ENCODE measurements at regions not wholly inside any gene's neighbourhood (a gene's known extent, or its start where the extent isn't known, plus 50 kb on each side); places are given as distances from the start of the nearest gene placed in this dataset.

DNA sequence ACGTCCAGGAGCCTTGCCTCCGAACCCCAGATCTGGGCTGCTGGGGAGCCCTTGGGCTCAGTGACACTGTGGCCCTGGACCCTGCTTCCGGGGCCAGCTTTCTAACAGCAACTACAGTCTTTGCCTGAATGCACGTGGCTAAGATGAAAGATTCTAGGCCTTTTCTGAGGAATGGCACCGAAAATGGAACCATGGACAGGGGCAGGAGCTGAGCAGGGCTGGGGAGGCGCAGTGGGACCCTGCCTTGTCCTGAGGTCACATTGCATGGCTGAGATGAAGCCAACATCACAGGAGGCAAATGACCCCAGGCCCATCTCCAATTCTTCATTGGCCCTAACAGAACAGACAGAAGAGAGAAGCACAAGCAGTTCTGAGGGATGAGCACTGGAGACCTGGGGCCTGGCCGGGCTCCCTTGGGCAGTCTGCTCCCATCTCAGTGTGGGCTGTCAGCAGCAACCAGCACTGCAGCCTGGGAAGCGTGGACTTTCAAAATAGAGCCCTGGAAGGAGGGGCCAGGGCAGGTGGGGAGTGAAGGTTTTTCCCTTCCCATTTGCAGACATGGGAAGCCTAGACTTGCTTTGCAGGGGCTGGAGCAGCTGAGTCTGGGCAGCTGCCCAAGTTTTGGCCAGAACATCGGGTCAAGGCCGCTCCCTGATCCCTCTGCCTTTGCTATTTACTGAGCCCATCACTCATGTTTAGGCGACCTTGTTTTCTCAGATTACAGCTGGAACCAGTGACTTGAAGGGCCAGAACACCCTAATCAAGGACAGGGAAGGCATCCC, 114.4 kb upstream of the TCERG1L start:
- no peak for DNase-seq (ENCODE audit: low read depth)

DNA sequence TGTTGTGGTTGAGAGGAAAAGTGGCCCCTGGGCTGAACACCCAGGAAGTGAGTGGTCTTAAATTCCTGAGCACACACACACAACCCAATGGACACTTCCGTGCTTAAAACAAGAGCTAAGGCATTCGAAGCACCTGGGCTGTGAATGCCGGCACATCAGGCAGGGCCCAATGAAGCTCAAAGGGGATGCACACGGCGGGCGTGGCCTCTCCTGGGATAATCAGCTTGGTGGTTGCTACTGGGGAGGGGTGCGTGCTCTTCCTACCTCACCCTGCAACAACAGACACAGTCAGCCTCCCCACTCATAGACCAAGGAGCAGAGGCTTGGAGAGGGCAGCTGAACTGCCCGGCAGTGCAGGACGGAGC, 115.0 kb upstream of the TCERG1L start:
- DNase-seq (ENCODE audit: low read depth): no peak

DNA sequence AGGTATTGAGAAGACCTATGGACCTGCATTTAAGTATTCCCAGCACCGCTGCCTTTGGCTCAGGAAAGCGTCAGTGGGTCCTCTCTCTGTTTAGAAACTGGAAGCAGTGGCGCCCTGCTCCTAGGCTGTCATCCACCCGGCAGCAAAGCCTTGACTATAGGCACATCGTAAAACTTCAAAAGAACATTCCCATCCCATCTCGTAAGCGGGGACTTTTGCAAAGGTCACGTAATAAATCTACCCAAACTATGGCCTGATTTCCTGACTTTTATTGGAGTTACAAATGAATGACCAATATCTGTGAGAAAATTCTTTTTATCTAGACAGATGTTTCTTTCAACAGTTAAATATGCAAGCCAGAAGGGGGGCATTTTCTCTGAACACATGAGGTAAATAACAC, 115.8 kb upstream of the TCERG1L start:
- DNase-seq (ENCODE audit: low read depth): no peak

- no peak for DNase-seq (ENCODE audit: low read depth)
Observed at GRCh38 chr10:131427901-131428300, 116.4 kb upstream of the TCERG1L start.

DNA sequence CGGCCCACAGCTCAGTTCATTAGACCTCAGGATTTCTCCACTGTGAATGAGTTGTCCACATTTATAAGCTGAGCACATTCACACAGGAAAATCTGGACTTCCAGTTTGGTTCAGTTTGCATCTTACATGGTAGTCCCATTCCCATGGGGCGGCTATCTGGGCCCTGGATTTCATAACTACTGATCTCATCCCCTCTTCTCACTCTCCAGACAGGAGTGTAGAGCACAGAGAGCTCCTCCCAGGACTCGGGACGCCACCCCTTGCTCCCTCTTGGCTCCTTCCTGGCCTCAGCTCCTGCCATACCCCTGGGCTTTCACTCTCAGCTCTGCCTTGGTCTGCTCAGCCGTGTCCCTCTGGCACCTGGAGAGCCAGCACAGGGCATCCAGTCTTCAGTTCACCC, 117.6 kb upstream of the TCERG1L start:
- no peak for DNase-seq (ENCODE audit: low read depth)

- no peak for DNase-seq (ENCODE audit: low read depth)
Observed at GRCh38 chr10:131429942-131430341, 118.4 kb upstream of the TCERG1L start.

DNA sequence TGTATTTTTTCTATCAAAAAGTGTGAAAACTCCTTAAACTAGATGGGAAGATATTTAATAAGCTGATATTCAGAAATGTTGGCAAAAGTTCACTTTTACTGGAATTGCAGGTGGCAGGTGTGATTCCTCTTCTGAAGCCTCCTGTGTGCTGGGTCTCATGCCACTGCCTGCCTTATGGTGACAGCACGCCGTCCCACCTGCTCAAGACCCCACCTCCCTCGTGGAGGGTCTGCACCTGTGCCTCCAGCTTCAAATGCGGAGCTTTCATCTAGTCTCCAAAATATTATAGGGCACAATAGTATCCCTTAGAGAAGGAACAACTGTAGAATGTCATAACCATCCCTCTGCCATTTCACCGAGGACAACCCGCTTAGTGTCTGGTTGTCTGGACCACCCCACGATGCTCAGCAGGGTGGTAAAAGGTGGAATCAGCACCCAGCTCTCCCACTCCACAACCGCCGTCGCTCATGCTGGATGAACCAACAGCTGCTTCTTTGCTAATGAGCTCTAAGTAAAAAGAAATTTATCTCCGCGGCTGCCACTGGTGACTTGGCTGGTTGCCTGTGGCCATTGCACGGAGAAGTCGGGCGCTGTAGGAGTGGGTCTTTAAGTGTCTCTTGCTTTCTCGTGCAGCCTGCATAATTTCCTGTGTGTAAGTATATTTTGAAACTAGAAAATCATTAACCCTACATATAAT, 119.3 kb upstream of the TCERG1L start:
- DNase-seq (ENCODE audit: low read depth): no peak

DNA sequence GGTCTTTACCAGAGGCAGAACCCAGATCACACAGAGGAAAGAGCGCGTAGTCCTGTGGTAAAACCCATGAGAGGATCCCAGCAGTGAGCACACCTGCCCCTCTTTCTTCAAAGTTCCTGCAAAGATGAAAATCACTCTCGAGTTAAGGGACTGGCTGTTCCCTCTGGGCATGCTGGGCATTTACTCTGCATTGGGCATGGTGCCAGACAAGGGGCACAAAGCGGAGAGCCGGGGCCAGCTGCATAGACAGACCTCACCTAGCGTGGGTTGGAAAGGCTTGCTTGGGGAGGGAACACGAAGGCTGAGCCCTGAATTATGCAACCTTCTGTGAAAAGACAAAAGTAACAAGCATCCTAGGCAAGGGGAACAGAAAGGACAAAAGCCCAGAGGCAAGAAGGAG, 120.0 kb upstream of the TCERG1L start:
- DNase-seq (ENCODE audit: low read depth): no peak

- no peak for DNase-seq (ENCODE audit: low read depth)
Observed at GRCh38 chr10:131431978-131432690, 120.6 kb upstream of the TCERG1L start.

DNA sequence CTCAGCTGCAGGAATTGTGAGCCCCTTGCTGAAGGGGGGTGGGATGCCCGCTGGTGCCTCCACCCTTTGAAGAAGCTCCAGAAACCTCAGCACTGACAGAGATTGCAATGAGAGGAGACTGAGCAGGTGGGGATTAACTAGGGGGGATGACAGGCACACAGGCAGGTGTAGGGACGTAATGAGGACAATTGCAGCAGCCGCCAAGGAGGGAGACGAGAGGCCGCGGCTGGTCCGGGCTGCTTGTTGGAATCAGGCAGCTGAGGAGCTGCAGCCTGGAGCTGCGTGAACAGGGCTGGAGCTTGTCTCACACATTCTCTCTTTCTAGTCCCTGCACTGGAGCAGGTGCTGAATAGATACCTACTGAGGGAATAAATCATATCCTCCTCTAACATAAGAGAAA, 122.0 kb upstream of the TCERG1L start:
- no peak for DNase-seq (ENCODE audit: low read depth)

DNA sequence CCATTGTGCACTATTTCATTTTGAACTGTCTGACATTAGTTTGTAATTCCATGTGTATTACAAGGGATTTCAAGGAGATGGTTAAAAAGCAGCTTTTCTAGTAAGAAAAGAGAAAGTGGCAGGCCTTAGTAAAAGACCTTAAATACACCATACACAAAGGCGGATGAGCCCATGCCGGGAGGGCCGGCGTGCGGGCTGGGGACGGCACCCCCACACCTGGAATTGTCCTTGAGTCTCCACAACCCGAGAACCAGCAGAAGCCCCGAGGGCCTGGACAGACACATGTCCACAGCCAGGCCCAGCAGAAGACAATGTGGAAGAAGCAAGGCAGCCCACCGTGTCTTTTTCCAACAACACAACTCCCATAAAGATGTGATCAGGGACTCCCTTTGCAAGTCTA, 123.7 kb upstream of the TCERG1L start:
- no peak for DNase-seq (ENCODE audit: low read depth)

DNA sequence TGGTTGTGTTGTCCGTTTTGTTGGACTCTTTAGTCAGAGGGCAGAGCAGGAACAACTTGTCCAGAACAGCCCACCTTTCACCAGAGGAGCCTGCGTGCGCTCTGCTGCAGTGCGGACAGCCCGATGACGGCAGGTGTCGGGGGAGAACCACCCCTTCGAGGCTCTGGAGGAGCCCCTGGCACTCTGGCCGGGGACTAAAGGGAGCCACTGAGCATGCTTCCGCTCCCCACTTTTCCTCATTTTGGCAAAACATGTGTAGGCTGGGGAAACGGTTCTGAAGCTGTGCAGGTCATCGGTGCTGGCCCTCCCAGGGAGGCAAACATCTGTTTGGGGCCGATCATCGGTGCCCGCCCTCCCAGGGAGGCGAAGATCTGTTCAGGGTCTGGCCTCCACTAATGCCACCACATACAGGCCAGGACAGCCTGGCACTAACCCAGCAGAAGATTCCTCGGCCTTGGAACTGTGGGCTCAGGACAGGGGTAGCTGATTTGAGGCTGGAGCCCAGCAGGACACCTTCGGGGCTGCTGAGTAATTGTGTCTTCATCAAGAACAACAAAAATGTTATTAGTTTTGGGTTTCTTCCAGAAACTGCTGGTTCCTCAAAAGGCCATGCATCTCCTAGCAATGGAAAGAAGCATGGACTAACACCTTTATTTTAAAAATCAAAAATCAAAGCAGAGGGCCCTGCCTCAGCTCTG, 124.4 kb upstream of the TCERG1L start:
- no peak for DNase-seq (ENCODE audit: low read depth)

DNA sequence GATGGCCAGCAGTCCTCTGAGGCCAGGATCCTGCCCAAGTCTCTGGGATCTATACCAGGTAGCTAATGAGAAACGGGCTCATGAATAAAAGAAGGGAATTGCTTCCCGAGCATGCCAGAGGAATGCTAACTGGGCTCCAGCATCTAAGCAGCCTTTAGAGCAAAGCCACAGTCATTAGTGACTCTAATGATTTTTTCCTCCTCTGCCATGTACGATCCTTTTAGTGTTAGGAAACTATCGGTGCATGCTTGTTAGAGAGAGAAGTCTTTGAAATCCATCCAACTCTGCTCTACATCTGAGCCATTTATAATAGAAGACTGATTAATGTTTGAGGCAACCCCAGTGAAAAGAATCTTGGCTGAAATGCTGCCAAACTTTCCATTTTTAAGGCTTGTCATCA, 124.9 kb upstream of the TCERG1L start:
- DNase-seq (ENCODE audit: low read depth): no peak

- DNase-seq (ENCODE audit: low read depth): no peak
Observed at GRCh38 chr10:131437556-131438475, 126.3 kb upstream of the TCERG1L start.

DNA sequence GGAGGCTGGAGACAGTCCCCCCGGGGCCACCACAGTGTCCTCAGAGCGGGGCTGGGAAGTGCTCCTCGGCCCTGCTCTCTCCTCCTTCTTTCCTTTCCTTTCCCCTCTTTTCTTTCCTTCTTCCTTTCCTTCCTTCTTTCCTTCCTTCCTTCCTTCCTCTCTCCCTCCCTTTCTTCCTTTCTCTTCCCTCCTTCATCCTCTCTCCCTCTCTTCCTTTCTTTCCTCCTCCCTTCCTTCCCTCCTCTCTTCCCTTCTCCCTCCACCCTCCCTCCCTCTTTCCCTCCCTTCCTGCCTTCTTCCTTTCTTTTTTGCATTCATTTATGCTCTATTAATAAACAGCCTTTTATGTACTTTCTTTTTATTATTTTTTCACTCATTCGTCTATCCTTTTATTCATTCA, 127.1 kb upstream of the TCERG1L start:
- no peak for DNase-seq (ENCODE audit: low read depth)

GRCh38 chr10:131439705-131440104, 128.2 kb upstream of the TCERG1L start:
- DNase-seq (ENCODE audit: low read depth): no peak

DNA sequence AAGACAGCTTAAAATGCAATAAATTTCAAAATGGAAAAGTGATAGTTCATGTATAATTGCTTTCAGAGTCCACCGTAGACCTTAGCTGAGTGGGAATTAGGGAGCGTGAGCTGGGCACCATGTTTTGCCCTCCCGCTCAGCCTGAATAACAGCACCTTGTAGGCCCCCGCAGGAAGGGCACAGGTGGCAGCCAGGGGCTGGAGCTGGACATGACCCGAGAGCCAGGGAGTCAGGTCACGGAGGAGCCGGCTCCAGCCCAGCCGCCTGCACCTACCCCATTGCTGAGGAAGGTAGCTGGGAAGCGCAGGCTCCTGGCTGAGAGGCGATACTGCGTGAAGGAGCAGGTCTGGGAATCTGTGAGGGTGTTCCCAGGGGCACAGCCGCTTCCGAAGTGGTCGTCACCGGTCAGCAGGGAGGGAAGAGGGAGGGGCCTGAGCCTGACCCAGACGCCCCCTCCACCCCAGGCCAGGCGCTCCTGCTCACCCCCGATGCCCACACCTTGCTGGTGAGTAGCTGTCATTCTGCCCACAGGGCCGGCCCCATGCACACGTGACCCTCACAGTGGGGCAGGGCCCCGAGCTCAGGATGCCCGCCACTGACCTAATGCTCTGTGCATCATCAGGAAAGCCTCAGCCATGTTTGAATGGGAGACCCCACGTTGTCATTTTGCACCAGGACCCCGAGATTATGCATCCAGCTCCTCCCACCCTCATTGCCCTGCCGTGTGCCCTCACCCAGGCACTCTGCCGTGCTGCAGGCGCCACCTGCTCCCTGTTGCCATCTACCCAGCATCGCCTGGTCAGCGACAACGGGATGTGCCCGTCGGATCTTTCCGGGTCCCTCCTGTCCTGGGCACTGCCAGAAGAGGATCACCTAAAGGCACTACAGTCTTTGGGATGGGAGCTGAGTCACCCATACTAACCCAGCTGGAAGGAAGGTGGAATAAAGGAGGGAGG, 129.2 kb upstream of the TCERG1L start:
- no peak for DNase-seq (ENCODE audit: low read depth)

- DNase-seq (ENCODE audit: low read depth): no peak
Observed at GRCh38 chr10:131442271-131442670, 130.8 kb upstream of the TCERG1L start.

DNA sequence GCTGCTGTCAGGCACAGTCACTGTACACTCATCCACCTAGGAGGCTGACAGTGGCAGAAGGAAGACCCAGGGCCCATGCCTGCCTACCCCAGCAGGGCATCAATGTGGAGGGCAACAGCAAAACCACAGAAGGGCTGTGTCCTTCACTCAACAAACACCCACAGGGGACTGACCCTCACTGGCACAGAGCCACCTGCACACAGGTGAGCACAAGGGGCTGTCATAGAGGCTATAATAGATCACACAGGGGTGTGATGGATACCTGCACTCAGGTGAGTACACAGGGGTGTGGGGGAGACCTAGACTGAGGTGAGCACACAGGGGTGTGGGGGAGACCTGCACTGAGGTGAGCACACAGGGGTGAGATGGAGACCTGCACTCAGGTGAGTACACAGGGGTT, 132.8 kb upstream of the TCERG1L start:
- no peak for DNase-seq (ENCODE audit: low read depth)

DNA sequence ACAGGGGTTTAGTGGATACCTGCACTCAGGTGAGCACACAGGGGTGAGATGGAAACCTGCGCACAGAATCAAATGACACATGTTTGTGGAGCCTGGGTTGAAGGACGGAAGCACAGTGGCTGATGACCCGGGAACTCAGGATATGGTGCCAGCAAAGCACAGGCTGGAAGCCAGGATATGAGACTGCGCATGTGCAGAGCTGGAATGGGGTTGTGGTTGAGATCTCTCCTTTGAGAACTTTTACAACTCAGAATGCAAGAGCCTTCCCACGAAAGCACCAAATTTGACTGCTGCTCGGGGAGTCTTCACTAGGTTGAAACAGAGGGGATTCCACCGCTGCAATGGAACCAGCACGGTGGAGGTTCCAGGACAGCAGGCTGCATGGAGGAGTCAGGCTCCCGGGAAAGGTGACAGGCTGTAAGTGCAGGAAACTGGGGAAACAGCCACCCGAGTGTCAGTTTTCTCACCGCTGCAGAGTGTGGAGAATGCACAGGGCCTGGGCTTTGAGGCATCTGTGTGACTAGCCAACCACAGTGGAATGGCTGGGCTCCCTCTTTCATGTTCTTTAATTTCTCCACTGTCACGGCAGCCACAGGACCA, 133.4 kb upstream of the TCERG1L start:
- DNase-seq (ENCODE audit: low read depth): no peak

All from EH (cell line).